Breast epithelium (tissue), 3 donors: ENCODE measurements at regions not wholly inside any gene's neighbourhood (a gene's known extent, or its start where the extent isn't known, plus 50 kb on each side); places are given as distances from the start of the nearest gene placed in this dataset.

ENCODE experiments used
- POLR2AphosphoS5 ChIP-seq, 3 donors: sonication (generic); formaldehyde crosslinking; IDR thresholded peaks; one replicate each; pipeline ENCODE4 v1.6.1; 2017; ENCODE audit warnings: antibody characterized with exemption in 3 of 3
- TF ChIP-seq, protein P1 (sequence below), 3 donors: fragments of 450-650 bp; IDR thresholded peaks; one replicate each; pipeline ENCODE4 v1.5.1; 2016 to 2017; ENCODE audit warnings: antibody characterized with exemption in 3 of 3, mild to moderate bottlenecking in 3 of 3, moderate library complexity in 3 of 3

DNA sequence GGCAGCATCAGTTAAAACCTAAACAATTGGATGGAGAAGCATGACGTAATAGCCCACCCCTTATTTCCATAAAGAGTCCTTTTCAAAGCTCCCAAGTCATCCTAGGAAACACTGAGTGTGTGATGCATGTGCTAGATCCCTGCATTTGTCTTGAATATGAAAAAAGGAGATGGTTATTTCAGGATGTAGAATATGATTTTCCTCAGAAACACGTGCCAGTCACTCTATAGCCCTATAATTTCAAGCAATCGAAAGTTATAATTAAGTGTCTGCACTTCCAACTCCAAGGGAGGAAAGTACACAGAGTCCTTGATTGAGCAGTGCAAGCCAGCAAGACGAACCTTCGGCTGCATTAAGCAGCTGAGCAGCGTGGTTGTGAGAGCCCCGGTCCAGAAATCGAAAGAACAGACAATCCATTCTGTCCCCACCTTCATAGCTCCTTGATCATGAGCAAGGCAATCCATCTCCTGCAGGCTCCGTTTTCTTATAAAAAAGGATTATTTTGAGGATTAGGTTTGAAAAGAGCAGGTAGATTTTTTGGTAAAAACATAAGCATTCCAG, 287.7 kb downstream of the FBXO15 start:
- TF ChIP-seq, protein P1, sequence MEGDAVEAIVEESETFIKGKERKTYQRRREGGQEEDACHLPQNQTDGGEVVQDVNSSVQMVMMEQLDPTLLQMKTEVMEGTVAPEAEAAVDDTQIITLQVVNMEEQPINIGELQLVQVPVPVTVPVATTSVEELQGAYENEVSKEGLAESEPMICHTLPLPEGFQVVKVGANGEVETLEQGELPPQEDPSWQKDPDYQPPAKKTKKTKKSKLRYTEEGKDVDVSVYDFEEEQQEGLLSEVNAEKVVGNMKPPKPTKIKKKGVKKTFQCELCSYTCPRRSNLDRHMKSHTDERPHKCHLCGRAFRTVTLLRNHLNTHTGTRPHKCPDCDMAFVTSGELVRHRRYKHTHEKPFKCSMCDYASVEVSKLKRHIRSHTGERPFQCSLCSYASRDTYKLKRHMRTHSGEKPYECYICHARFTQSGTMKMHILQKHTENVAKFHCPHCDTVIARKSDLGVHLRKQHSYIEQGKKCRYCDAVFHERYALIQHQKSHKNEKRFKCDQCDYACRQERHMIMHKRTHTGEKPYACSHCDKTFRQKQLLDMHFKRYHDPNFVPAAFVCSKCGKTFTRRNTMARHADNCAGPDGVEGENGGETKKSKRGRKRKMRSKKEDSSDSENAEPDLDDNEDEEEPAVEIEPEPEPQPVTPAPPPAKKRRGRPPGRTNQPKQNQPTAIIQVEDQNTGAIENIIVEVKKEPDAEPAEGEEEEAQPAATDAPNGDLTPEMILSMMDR (IDR thresholded peaks at IDR 0.05) = no peak
- TF ChIP-seq POLR2AphosphoS5 (IDR thresholded peaks at IDR 0.05) = no peak
